ENCODE measurements at regions not wholly inside any gene's neighbourhood (a gene's known extent, or its start where the extent isn't known, plus 50 kb on each side); places are given as distances from the start of the nearest gene placed in this dataset.

DNA sequence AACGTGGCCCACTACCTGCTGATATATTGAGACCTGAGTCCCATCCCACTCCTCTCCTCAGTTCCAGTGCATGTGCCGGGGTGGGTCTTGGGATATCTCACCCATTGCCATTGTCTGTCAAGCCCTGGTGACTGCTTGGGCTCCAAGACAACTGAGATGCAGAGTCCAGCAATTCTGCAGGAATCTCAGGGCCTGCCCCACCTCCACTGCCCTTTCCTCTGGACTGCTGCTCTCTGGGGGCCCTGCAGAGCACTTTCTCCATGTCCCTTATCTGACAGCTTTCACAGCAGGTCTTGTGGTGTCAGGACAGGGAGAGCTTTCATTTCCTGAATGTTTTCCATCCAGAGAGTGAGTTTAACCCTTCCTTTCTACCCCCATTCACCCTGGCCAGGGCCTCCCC is 152.9 kb downstream of the ARL4C start:
- H3K4me3 ChIP-seq (ENCODE audit: low read depth, low read length) = no peak overlapping the region
- TF ChIP-seq, protein P1, sequence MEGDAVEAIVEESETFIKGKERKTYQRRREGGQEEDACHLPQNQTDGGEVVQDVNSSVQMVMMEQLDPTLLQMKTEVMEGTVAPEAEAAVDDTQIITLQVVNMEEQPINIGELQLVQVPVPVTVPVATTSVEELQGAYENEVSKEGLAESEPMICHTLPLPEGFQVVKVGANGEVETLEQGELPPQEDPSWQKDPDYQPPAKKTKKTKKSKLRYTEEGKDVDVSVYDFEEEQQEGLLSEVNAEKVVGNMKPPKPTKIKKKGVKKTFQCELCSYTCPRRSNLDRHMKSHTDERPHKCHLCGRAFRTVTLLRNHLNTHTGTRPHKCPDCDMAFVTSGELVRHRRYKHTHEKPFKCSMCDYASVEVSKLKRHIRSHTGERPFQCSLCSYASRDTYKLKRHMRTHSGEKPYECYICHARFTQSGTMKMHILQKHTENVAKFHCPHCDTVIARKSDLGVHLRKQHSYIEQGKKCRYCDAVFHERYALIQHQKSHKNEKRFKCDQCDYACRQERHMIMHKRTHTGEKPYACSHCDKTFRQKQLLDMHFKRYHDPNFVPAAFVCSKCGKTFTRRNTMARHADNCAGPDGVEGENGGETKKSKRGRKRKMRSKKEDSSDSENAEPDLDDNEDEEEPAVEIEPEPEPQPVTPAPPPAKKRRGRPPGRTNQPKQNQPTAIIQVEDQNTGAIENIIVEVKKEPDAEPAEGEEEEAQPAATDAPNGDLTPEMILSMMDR (conservative IDR thresholded peaks at IDR 0.05; ENCODE audit: low read depth, low read length) = no peak
- no peak for DNase-seq (ENCODE audit: low read depth)

DNA sequence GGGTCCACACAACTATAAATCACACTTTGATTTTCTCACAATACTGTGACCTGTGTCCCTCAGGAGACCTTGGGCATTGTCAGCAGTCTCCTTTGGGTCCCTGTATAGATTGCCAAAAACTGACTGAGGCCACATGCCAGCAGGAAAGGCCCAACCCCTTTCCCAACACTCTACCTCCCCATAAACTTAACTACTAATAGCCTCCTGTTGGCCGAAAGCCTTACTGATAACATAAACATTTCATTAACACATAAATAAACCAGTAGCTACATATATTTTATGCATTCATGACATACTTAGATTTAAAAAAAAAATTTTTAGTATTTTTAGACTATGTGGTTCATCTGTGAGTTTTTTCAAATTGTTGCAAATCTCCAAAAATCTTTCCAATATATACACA is 153.5 kb downstream of the ARL4C start:
- no peak overlapping the region for H3K4me3 ChIP-seq (ENCODE audit: low read depth, low read length)
- TF ChIP-seq, protein P1 (conservative IDR thresholded peaks at IDR 0.05; ENCODE audit: low read depth, low read length) = no peak
- no peak for DNase-seq (ENCODE audit: low read depth)

DNA sequence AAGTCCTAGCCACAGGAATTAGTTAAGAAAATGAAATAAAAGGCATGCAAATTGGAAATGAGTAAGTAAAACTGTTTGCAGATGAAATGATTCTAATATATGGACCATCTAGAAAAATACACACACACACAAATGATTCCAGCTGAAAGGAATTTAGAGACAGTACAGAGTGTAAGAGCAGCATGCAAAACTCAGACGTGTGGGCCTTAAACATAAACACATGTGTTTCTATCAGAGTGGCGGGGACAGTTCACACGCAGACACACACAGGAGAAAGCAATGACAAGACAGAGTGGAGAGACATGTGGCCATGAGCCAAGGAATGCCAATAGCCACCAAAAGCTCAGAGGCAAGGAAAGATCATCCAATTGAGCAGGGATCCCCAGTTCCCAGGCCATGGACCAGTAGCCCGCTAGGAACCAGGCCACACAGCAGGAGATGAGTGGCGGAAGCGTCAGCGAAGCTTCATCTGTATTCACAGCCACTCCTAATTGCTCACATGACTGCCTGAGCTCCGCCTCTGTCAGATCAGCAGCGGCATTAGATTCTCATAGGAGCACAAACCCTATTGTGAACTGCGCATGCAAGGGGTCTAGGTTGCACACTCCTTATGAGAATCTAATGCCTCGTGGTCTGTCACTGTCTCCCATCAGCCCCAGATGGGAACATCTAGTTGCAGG is 155.4 kb downstream of the ARL4C start:
- H3K4me3 ChIP-seq (ENCODE audit: low read depth, low read length) = no peak overlapping the region
- no peak for DNase-seq (ENCODE audit: low read depth)
- TF ChIP-seq, protein P1 (conservative IDR thresholded peaks at IDR 0.05; ENCODE audit: low read depth, low read length) = no peak

DNA sequence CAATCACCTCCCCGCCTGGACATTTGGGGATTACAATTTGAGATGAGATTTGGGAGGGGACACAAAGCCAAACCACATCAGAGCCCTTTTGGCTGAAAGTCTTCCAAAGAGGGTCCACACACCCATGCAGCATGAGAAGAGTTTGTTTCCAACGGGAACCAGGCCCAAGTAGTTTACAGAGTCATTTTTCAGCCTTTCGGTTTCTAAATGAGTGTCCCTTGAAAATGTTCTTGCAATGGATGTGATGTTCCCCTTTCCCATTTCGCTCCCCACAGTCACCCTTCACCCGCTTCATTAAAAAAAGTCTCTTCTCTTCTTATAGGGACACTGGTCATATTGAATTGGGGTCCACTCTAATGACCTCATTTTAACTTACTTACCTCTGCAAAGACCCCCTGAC is 157.4 kb downstream of the ARL4C start:
- H3K4me3 ChIP-seq (ENCODE audit: low read depth, low read length) = no peak overlapping the region
- no peak for DNase-seq (ENCODE audit: low read depth)
- TF ChIP-seq, protein P1 (conservative IDR thresholded peaks at IDR 0.05; ENCODE audit: low read depth, low read length) = no peak

DNA sequence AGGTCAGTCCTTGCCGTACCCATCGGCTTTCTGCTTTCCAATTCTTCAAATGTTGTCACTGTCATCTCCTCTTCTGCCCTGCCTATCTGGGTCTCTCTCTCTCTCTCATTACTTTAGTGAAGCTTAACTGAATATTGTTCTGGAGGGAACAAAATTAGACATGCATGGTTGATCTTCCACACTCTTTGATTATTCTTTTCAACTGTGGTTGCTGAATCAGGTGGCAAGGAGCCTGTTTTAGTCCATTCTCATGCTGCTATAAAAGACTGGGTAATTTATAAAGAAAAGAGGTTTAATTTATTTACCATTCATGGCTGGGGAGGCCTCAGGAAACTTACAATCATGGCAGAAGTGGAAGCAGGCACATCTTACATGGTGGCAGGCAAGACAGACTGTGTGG is 157.9 kb downstream of the ARL4C start:
- TF ChIP-seq, protein P1 (conservative IDR thresholded peaks at IDR 0.05; ENCODE audit: low read depth, low read length) = no peak
- DNase-seq (ENCODE audit: low read depth) = no peak

DNA sequence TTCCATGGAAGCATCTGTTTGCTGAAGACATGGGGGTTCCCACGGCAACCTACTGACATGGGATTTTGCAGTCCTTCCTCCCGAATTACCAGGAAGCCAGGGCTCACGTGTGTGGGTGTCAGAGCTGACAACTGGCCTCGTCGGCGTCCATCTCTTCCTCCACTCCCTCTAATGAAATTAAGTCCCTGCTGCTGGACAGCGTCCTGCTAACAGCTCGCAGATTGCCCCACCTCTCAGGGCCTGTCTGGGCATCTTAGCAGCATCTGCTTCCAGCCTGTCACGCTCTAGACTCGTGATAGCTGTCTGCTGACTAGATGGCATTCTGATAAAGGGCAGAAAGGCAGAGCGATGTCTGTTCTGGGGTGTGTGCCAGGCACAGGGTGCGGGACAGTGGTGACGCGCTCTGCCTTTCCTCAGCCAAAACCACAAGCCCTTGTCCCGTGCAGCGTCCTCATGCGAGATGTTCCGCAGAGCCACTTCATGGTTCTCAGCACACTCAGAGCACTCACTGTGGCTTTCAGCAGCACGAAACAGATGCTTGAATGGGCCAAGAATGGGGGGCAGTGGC is 161.1 kb downstream of the ARL4C start:
- H3K4me3 ChIP-seq (ENCODE audit: low read depth, low read length) = no peak overlapping the region
- TF ChIP-seq, protein P1 (conservative IDR thresholded peaks at IDR 0.05; ENCODE audit: low read depth, low read length) = no peak
- DNase-seq (ENCODE audit: low read depth) = peak; percentile 74

More for the DNA sequence above, 157.9 kb downstream of the ARL4C start:
- H3K4me3 ChIP-seq (ENCODE audit: low read depth, low read length) = no peak overlapping the region

DNA sequence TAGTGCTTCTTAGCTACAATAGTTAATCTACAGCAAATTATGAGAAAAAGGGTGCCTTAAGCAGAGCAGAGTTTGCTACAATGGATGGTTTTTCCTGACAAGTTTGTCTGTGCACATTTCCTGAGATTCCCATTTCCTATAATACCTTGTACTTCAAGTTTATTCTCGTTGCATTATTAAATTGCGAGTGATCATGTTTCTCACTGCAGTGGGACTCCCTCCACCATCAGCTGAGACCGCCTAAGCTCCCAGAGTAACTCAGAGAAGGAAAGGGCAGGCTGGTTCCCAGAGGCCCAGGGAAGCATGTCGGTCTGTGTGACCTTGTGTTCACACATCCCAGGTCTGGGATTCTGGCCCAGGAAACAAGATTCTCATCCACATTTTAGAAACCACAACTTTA is 162.1 kb downstream of the ARL4C start:
- no peak overlapping the region for H3K4me3 ChIP-seq (ENCODE audit: low read depth, low read length)
- no peak for DNase-seq (ENCODE audit: low read depth)
- TF ChIP-seq, protein P1 (conservative IDR thresholded peaks at IDR 0.05; ENCODE audit: low read depth, low read length) = no peak
